Neuronal stem cell (in vitro differentiated cells): ENCODE measurements at regions not wholly inside any gene's neighbourhood (a gene's known extent, or its start where the extent isn't known, plus 50 kb on each side); places are given as distances from the start of the nearest gene placed in this dataset.
A peak's percentile ranks its signal among the peaks of the same experiment; 100 is the strongest.

Source experiments
- DNase-seq: peaks from one replicate; pipeline ENCODE4 v3.0.0-alpha.2; 2013; ENCODE audit warnings: low spot score
- H2AFZ ChIP-seq: one replicate; pipeline ENCODE4 v1.6.1; 2013; ENCODE audit warnings: mild to moderate bottlenecking, low read length, inconsistent platforms
- H2AK5ac ChIP-seq: 2 replicates; pipeline ENCODE4 v1.6.1; 2013; ENCODE audit warnings: low read depth, mild to moderate bottlenecking, inconsistent platforms, low read length, moderate library complexity, mixed read lengths
- H2BK120ac ChIP-seq: 2 replicates; pipeline ENCODE4 v1.6.1; 2013; ENCODE audit warnings: low read depth, mild to moderate bottlenecking, inconsistent platforms, low read length, moderate library complexity, mixed read lengths
- H2BK12ac ChIP-seq: one replicate; pipeline ENCODE4 v1.6.1; 2013; ENCODE audit warnings: low read length, inconsistent platforms
- H2BK15ac ChIP-seq: 2 replicates; pipeline ENCODE4 v1.6.1; 2013; ENCODE audit warnings: mild to moderate bottlenecking, low read length, inconsistent platforms, mixed read lengths
- H2BK5ac ChIP-seq: one replicate; pipeline ENCODE4 v1.6.1; 2013; ENCODE audit warnings: inconsistent platforms, mild to moderate bottlenecking, low read length, moderate library complexity
- H3K14ac ChIP-seq: one replicate; pipeline ENCODE4 v1.6.1; 2013; ENCODE audit warnings: low read length, inconsistent platforms
- H3K18ac ChIP-seq: 2 replicates; pipeline ENCODE4 v1.6.1; 2013; ENCODE audit warnings: low read length, inconsistent platforms
- H3K23ac ChIP-seq: 2 replicates; pipeline ENCODE4 v1.6.1; 2013; ENCODE audit warnings: low read depth, mild to moderate bottlenecking, mixed read lengths, low read length, inconsistent platforms; ENCODE audit not compliant: poor library complexity
- H3K27ac ChIP-seq: replicated peaks from 3 replicates; pipeline ENCODE4 v1.5.1; 2013; ENCODE audit warnings: low read length, inconsistent platforms
- H3K27me3 ChIP-seq, 3 experiments: 2 replicates each; pipeline ENCODE4 v1.6.1; 2013; ENCODE audit warnings: low read length in 3 of 3, mild to moderate bottlenecking in 2 of 3, inconsistent platforms in 1 of 3, low read depth in 1 of 3, mixed read lengths in 1 of 3, moderate library complexity in 1 of 3; ENCODE audit not compliant: control insufficient read depth in 3 of 3, insufficient read depth in 3 of 3
- H3K36me3 ChIP-seq, 2 donors: replicated peaks in 1 of 2; 2 replicates each; pipeline ENCODE4 v1.6.1; 2013; ENCODE audit warnings: low read length in 2 of 2; ENCODE audit not compliant: control insufficient read depth in 2 of 2, insufficient read depth in 2 of 2
- H3K4ac ChIP-seq: 2 replicates; pipeline ENCODE4 v1.6.1; 2013; ENCODE audit warnings: inconsistent platforms, mild to moderate bottlenecking, low read length, moderate library complexity
- H3K4me1 ChIP-seq, 2 donors: 1 replicate in 1 of 2; 2 replicates in 1 of 2; pipeline ENCODE4 v1.6.1; 2013; ENCODE audit warnings: low read length in 2 of 2, low read depth in 1 of 2; ENCODE audit not compliant: control insufficient read depth in 2 of 2, insufficient read depth in 1 of 2
- H3K4me2 ChIP-seq: one replicate; pipeline ENCODE4 v1.6.1; 2013; ENCODE audit warnings: mild to moderate bottlenecking, low read length, inconsistent platforms; ENCODE audit not compliant: insufficient read depth, poor library complexity, severe bottlenecking
- H3K4me3 ChIP-seq, 2 donors: 2 replicates each; pipeline ENCODE4 v1.5.1; 2013; ENCODE audit warnings: low read length in 2 of 2, mild to moderate bottlenecking in 2 of 2, inconsistent platforms in 1 of 2, moderate library complexity in 1 of 2
- H3K79me1 ChIP-seq: one replicate; pipeline ENCODE4 v1.6.1; 2013; ENCODE audit warnings: low read depth, mild to moderate bottlenecking, inconsistent platforms, low read length, moderate library complexity
- H3K9ac ChIP-seq: one replicate; pipeline ENCODE4 v1.6.1; 2013; ENCODE audit warnings: mild to moderate bottlenecking, low read depth, low read length, inconsistent platforms; ENCODE audit not compliant: poor library complexity
- H3K9me3 ChIP-seq, 2 donors: replicated peaks in 1 of 2; 2 replicates each; pipeline versions ENCODE3 to v1.6.1; 2013; ENCODE audit warnings: low read length in 2 of 2, mild to moderate bottlenecking in 2 of 2, inconsistent platforms in 1 of 2, low read depth in 1 of 2, mixed read lengths in 1 of 2, moderate library complexity in 1 of 2; ENCODE audit not compliant: control insufficient read depth in 2 of 2, insufficient read depth in 1 of 2
- H4K8ac ChIP-seq: one replicate; pipeline ENCODE4 v1.6.1; 2013; ENCODE audit warnings: low read depth, mild to moderate bottlenecking, inconsistent platforms, low read length, moderate library complexity
- H4K91ac ChIP-seq: one replicate; pipeline ENCODE4 v1.6.1; 2013; ENCODE audit warnings: low read length, low read depth, mild to moderate bottlenecking, inconsistent platforms; ENCODE audit not compliant: poor library complexity
- WGBS, 2 donors: extraction: QIAGEN DNeasy Blood & Tissue Kit; methylation state at CpG; one replicate each; pipeline ENCODE4 v1.1.7; 2013; ENCODE audit warnings: missing lambda C conversion rate in 2 of 2, mixed read lengths in 1 of 2; ENCODE audit not compliant: insufficient read length in 2 of 2, insufficient replicate concordance in 1 of 2; ENCODE audit errors: extremely low coverage in 2 of 2; 5-methylcytosine and 5-hydroxymethylcytosine counted together

- H2BK5ac ChIP-seq: no peak overlapping the region
- H4K91ac ChIP-seq: no peak overlapping the region
- WGBS, 2 donors: no CpG with 5 or more reads among the region's 6 CpGs
- no peak overlapping the region for H3K18ac ChIP-seq
- H3K4me3 ChIP-seq: no peak overlapping the region
- H3K14ac ChIP-seq: no peak overlapping the region
- H3K27me3 ChIP-seq: peaks cover 0 to 7% (median 0%) of the 10 kb centered on the region in 3 experiments
- no peak overlapping the region for H3K27ac ChIP-seq
- no peak overlapping the region for H3K9ac ChIP-seq
- H3K4ac ChIP-seq: no peak overlapping the region
- peak overlapping the region; percentile 49 for H2AFZ ChIP-seq
- no peak overlapping the region for H4K8ac ChIP-seq
- no peak overlapping the region for H2BK12ac ChIP-seq
- H3K23ac ChIP-seq: no peak overlapping the region
- H2AK5ac ChIP-seq: no peak overlapping the region
- H3K36me3 ChIP-seq: no peaks in the 10 kb centered on the region
- no peaks in the 10 kb centered on the region for H3K79me1 ChIP-seq
- no peak for DNase-seq
- H3K9me3 ChIP-seq: no peaks in the 10 kb centered on the region
- H3K4me2 ChIP-seq: no peak overlapping the region
- peaks cover 4 to 5% of the 10 kb centered on the region in 2 donors for H3K4me1 ChIP-seq
- no peak overlapping the region for H2BK15ac ChIP-seq
- no peak overlapping the region for H2BK120ac ChIP-seq
These were observed 347.4 kb downstream of the BCOR start for GRCh38 chrX:39750256-39750790.

GRCh38 chrX:39750848-39751247, 346.9 kb downstream of the BCOR start:
- Histone ChIP-seq H3K27me3 (peaks cover 0 to 5% (median 0%) of the 10 kb centered on the region in 3 experiments), H3K79me1 (no peaks in the 10 kb centered on the region), H2BK15ac (no peak overlapping the region), H3K36me3 (no peaks in the 10 kb centered on the region), H2BK5ac (no peak overlapping the region), H3K18ac (no peak overlapping the region), H4K91ac (no peak overlapping the region), H3K23ac (no peak overlapping the region), H2BK12ac (no peak overlapping the region), H3K4me1 (peaks cover 6 to 8% of the 10 kb centered on the region in 2 donors), H3K27ac (no peak overlapping the region), H2AK5ac (no peak overlapping the region), H4K8ac (no peak overlapping the region), H3K4me2 (no peak overlapping the region), H3K14ac (no peak overlapping the region), H3K9me3 (no peaks in the 10 kb centered on the region), H3K4ac (no peak overlapping the region), H2BK120ac (no peak overlapping the region), H3K9ac (no peak overlapping the region), H2AFZ (no peak overlapping the region), H3K4me3 (no peak overlapping the region)
- DNase-seq: no peak
- no CpG with 5 or more reads among the region's 6 CpGs for WGBS, 2 donors

GRCh38 chrX:39752815-39753214, 344.9 kb downstream of the BCOR start:
- no peak overlapping the region for H4K91ac ChIP-seq
- no peak overlapping the region for H3K4me2 ChIP-seq
- no peaks in the 10 kb centered on the region for H3K9me3 ChIP-seq
- H2AFZ ChIP-seq: no peak overlapping the region
- no peak overlapping the region for H3K14ac ChIP-seq
- no peak overlapping the region for H3K9ac ChIP-seq
- no peak overlapping the region for H4K8ac ChIP-seq
- no peaks in the 10 kb centered on the region for H3K27me3 ChIP-seq
- no peak overlapping the region for H2BK12ac ChIP-seq
- H3K23ac ChIP-seq: no peak overlapping the region
- H2AK5ac ChIP-seq: no peak overlapping the region
- no peaks in the 10 kb centered on the region for H3K36me3 ChIP-seq
- no peak overlapping the region for H2BK15ac ChIP-seq
- no CpG with 5 or more reads among the region's 9 CpGs for WGBS, 2 donors
- H2BK120ac ChIP-seq: no peak overlapping the region
- H3K4me3 ChIP-seq: no peak overlapping the region
- DNase-seq: no peak
- peaks cover 6 to 13% of the 10 kb centered on the region in 2 donors for H3K4me1 ChIP-seq
- no peak overlapping the region for H2BK5ac ChIP-seq
- H3K4ac ChIP-seq: no peak overlapping the region
- H3K79me1 ChIP-seq: no peaks in the 10 kb centered on the region
- no peak overlapping the region for H3K18ac ChIP-seq
- no peak overlapping the region for H3K27ac ChIP-seq

- H4K91ac ChIP-seq: no peak overlapping the region
- H3K4ac ChIP-seq: no peak overlapping the region
- no peak overlapping the region for H2AFZ ChIP-seq
- no peaks in the 10 kb centered on the region for H3K79me1 ChIP-seq
- H2BK5ac ChIP-seq: no peak overlapping the region
- WGBS, 2 donors: no CpG with 5 or more reads among the region's 8 CpGs
- H3K18ac ChIP-seq: no peak overlapping the region
- no peaks in the 10 kb centered on the region for H3K9me3 ChIP-seq
- H2BK15ac ChIP-seq: no peak overlapping the region
- H3K9ac ChIP-seq: no peak overlapping the region
- H3K4me2 ChIP-seq: no peak overlapping the region
- no peak overlapping the region for H4K8ac ChIP-seq
- H3K4me1 ChIP-seq: peaks cover 6 to 16% of the 10 kb centered on the region in 2 donors
- H3K36me3 ChIP-seq: no peaks in the 10 kb centered on the region
- DNase-seq: no peak
- H2AK5ac ChIP-seq: no peak overlapping the region
- no peak overlapping the region for H2BK120ac ChIP-seq
- no peaks in the 10 kb centered on the region for H3K27me3 ChIP-seq
- H3K14ac ChIP-seq: no peak overlapping the region
- no peak overlapping the region for H3K23ac ChIP-seq
- no peak overlapping the region for H3K4me3 ChIP-seq
- no peak overlapping the region for H3K27ac ChIP-seq
- H2BK12ac ChIP-seq: no peak overlapping the region
These were observed 344.3 kb downstream of the BCOR start for GRCh38 chrX:39753293-39753996.
